IPS-NIHi7 (cell line): ENCODE measurements at regions not wholly inside any gene's neighbourhood (a gene's known extent, or its start where the extent isn't known, plus 50 kb on each side); places are given as distances from the start of the nearest gene placed in this dataset.

ENCODE experiments used
- DNase-seq: peaks from one replicate; pipeline ENCODE4 v3.0.0; 2012; ENCODE audit warnings: mixed read lengths; ENCODE audit errors: extremely low spot score

DNA sequence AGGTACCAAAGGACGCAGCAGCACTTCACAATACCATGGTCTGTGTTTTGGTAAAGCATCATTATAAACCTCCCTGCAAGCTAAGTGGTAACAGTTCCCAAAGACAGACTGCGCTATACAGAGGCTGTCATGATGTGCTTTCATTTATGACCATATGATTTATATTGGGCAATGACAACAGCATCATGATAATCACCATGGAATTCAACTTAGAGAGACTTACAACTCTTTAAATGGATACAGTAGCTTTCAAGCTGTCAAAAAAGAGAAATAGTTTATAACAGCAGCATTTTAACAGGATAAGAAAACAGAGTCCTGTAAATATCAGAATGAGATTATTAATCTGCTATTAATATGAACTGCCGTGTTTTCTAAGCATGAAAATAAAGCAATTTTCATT is 341.7 kb downstream of the GPR37 start:
- DNase-seq = no peak

DNA sequence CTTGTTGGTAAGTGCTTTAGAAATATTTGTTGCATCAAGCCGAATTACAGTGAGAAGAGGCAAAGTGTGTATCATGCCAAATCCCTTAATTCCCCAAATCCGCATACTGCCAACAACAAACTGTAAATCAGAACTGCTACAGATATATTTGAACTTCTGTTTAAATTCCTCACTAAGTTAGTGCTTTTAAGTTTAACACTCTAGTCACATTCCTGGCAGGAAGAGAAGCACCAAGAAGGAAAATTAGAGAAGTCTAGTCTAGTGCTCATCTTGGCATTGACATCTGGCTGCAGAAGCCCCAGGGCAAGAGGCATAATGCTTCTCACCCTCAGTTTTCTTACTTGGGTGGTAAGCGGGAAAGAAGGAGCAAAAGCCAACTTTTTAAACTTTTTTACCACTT is 343.5 kb downstream of the GPR37 start:
- DNase-seq = no peak

DNA sequence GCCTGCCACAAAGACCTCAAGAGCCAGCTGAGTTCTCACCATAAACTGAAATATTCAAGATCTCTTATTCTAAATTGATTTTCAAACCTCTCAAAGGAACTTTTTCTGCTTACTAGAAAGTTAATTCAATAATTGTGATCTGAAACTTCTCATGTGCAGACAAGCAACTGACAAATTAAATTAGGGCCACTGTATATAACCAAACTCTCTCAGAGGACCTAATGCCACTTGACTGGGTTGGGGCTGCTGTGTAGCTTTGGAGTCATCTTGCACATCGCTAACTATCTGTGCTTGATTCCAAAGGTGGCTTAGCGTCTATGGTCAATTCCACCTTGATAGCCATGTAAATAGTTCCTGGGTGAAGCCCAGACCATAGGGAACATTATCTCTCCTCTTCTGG is 345.2 kb downstream of the GPR37 start:
- no peak for DNase-seq

DNA sequence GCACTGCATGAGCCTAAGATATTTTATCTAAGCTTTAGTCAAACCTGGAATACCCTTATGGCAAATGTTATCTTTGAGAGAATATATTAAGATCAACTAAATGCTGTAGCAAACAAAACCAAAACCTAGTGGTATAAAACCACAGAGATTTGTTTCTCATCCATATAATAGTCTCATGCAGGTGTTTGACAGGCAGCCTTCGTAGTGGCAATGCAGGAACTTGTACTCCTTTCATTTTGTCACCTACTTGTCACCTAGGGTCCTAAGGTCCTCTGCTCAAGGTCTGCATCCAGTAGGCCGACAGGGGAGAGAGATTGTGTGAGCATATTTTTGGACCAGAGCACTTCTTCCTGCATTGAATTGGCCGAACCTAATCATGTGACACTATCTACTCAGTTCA is 352.6 kb downstream of the GPR37 start:
- no peak for DNase-seq

DNA sequence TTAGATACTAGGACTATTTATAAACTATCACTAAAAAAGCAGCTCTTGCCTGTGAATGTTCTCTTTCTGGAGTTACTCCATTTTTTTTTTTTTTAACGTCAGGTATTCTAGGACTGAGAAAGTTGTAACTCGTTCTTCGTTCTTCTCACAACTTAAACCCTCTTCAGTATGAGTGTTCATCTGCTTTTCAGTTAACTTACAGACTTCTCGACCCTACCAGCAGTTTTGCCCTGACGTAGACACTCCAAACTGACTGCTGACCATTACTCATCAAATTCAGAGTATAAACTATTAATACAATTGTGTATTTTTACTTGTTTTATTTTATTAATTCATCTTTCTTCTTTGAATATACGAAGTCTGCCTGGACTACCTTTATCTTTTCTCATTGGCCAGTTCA is 353.1 kb downstream of the GPR37 start:
- no peak for DNase-seq

DNA sequence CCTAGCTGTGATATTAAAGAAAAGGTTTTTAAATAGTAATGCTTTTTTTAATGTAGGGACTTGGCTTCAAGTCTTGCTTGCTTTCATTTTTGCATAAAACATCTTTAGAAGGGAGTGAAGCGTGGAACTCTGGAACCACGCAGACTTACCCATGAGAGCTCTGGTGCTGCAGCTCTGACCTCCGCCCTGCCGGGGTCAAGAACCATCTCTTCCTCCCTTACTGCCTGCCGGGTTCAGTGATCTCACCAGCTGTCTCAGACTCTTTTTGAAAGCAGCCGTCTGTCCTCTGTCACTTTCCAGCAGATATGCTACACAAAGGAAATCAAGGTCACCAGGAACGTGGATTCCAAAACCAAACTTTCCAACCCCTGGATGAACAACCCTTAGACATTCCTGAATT is 353.8 kb downstream of the GPR37 start:
- no peak for DNase-seq

DNA sequence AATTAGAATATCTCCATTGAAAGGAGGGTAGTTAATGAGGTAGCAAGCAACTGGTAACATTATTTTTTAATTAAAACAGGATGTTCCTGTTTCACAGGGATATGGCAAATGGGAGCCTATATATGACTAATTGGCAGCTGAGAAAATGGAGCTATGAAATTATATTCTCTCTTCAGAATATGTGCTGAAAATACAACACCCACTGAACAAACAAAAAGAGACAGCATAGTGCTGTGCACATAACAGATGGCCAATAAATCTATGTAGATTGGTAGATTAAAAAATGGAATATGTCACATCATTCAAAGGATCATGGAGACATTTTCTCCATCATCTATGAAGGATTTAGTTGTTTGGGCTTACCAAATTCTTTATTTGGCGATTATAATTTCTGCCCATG is 362.0 kb downstream of the GPR37 start:
- DNase-seq = no peak

DNA sequence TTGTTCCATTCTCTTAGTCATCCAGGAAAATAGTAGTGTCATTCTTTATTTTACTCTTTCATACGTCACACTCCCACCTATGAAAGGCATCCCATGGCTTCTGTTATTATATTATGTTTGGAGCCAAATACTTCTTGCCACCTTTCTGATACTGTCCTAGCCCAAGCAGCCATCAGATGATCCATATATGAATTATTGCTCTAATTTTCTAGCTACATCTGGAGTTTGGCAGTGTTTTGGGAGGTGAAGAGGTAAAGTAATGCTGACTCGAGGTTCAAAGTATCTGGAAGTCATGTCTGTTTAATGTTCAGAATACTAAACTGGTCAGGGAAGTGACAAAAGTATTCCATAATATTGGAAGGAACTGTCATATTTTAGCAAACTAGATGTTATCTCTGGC is 362.5 kb downstream of the GPR37 start:
- DNase-seq = no peak

DNA sequence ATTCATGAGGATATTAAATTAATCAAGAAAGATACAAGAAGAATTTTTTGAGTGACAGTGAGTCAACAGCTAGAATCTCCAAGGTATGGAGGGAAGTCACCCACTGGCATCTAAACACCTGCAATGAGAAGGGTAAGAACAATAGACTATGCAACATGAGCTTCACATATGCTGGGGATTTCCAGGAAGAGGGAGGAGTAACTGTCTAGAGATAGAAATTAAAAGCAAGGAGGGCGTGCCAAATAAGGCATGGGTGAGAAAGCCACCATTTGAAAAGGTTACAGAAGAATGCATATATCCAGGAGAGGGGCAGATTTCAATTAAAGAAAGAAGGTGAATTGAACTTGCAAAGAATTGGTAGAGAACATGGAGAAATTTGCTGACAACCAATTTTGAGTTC is 365.7 kb downstream of the GPR37 start:
- DNase-seq = no peak

DNA sequence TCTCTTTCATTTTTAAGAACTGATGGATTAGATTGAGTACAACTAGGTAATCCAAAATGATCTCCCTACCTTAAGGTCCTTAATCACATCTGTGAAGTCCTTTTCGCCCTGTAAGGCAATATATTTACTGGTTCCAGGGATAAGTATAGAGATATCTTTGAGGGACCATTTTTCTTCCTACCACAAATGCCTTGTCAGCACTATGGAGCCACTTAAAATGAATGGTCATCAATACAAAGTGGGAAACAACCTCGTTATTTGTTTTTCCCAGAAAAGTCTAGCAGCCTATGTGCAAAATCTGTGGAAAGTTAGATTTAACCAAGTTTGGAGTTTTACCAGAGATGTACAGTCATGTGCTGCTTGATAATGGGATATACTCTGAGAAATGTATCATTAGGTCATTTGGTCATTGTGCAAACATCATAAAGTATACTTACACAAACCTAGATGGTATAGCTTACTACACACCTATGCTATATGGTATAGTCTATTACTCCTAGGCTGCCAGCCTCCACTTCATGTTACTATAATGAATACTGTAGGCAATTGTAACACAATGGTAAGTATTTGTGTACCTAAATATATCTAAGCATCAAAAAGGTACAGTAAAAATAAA is 366.2 kb upstream of the TMEM229A start:
- no peak for DNase-seq

DNA sequence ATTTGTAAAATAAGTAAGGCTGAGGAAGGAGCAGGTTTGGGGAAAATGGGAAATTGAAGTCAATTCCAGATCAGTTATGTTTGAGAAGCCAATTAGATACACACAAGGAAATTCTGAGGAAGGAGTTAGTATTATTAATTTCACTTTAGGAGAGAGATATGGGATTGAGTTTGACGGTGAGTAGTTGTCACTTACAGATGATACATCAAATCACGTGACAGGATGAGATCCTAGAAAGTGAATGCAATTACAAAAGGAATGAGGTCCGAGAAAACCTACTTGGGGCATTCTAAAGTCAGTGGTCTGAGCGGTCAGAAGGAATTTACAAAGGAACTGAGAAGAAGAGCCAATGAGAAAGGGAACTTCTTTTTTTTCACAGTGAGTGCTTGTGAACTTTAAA is 364.3 kb upstream of the TMEM229A start:
- no peak for DNase-seq

DNA sequence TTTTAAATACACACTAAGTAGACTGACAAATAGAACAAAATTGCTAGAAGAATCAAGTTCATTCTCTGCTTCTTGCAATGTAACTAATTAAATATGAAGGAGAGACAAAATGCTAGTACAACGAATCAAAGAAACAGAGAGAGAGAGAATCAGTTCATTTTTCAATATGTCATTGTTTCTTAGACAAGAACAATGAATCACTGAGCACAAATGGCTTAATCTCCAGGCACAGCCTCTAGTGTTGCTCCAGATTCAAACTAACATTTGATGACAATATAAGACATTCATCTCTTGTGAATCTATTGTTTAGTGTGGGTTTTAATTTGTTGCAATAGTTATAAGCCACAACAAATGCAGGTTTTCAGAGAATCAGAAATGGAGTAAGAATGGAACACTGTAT is 357.4 kb upstream of the TMEM229A start:
- no peak for DNase-seq

DNA sequence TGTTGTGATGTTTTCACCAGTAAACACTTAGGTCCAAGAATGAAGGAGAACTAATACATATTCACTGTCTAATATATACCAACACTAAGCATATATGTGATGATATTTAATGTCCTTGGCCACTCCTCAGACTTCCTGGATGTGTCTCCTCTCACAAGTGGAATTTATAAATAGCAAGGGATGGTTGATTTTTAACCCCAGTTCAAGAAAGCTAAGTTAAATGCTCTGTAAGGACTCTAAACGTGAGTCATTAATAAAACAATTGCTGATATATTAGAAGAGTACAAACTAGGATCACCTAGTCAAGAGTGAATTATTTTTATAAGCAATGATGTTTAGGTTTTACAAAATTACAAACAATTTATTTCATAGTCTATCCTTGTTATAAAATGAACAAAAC is 355.9 kb upstream of the TMEM229A start:
- DNase-seq = no peak

DNA sequence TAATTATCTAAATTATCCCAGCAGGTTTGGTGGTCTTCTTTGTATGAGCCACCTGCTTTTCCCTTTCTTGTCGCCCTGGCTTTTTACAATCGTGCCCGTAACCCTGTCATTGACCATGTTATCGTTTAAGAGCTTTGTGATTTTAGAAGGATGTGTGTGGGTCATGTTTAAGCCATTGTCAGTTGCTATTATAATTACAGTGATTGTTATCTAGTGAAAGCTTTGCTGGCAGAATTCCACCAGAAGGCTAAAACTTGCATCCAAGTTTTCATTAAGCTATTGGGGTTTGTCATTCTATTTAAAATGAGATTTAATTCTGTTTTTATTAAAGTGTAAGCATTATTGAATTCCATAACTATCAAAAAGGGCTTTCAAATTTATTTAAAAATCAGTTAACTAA is 354.2 kb upstream of the TMEM229A start:
- DNase-seq = no peak

DNA sequence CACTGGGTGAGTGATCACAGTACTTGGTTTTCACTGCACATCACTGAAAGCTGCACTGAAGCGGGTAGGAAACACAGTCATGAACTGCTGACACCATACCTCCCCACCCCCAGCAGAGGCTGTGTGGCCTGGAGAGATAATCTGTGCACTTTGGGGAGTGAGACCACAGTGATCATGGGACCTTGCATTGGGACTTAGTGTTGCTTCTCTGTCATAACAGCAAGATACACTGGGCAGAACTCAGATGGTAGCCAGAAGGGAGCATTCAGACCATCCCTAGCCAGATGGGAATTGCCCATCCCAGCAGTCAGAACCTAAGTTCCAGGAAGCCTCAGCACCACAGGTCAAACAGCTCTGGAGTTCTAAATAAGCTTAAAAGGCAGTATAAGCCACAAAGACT is 346.4 kb upstream of the TMEM229A start:
- no peak for DNase-seq

DNA sequence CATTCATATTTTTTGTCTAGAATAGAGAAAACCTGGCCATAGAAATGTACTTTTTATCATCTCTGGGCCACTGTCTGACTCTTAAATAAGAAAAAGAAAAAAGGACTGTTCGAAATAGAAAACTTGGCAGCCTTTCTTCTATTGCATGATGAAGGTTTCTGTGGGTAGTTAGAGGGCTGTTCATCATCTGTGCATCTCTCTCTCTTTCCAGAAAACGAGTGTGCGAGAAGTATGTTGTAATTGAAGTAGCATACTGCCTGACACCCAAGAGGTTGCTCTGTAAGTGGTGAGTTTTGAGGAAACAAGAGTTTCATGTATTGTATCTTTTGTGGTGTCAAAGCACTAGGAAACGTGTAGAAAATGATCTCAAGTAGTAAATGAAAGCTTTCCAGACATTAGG is 343.2 kb upstream of the TMEM229A start:
- DNase-seq = no peak

DNA sequence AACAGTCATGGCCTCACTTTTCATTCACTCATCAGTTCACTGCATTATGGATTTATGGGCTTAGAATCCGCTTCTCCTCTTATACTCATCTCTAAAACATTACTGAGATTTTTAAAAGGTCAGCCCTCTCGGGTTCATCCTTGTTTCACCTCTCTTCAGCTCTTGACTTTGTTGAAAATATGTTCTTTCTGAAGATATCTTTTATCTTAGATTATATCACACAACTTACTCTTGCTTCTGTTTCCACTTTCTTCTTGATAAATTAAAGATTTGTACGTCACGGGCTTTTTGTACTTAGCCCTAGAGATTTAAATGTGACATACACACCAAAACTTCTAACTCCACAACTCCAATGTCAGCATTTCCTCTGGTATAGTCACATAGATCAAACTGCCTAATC is 342.5 kb upstream of the TMEM229A start:
- no peak for DNase-seq

DNA sequence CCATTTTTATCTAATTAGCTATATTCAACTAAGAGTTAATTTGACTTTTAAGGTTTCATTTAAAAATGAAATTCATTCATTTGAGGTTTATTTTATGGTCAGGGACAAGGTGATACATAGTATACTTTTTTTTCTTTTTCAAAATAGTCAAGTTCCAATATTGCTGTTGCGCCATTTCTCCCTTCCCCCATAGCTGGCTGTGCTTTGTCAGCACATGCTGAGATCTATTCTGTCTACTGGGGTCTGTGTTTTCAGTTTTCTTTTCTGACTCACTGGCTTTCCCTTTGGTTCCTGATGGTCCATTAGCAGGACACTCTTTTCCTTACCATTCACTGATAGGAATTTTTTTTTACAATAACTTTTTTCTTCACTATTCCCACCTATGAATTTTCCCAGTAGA is 336.4 kb upstream of the TMEM229A start:
- DNase-seq = peak; percentile 14

DNA sequence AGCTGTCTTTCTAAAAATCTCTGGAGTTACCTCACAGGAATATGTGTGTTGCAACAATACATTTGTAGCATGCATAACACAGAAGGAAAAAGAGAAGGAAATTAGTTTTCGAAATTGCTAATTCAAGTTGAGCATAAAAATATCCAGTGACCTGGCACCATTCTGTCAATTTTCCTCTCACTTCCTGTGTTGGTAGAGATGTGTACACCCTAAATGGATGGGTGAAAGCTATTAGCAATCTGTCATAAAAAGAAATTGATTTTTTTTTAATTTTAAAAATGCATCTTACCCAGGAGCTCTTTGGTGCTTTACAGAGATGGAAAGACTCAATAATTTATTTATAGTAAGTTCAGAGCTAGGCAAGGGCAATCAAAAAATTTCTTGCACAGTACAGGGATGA is 333.3 kb upstream of the TMEM229A start:
- DNase-seq = no peak

DNA sequence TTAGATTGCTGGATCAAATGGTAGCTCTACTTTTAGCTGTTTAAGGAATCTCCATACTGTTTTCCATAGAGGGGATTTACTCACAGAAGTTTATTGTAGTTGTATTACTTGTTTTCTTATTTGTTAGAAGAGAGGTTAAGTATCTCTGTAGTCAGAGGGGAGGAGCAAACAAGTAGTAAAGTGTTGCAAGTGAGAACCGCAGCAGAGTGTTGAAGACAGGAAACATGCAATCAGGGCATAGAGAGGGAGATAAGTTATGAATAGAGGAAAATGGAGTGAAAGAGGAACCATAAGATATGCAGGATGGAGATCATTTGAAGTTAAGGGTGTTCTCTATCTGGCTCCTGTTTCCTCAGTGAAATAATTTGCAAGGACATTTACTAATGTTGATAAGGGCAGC is 331.4 kb upstream of the TMEM229A start:
- DNase-seq = no peak

DNA sequence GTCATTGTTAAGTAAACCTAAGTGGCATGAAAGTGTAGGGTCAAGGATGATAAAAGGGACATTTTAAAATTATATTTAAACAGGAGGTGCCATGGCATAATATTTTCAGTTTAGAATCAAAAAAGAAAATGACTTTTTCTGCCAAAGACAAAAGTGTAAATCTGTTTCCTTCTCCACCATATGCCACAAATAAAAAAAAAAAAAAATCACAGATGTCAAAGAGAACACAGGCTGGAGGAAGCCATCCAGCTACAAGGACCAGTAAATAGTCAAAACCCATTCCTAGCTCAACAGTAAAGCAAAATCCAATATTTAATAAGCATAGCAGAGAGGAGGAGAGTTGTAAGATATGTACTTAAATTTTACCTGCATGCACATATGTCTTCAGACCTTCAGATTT is 321.3 kb upstream of the TMEM229A start:
- DNase-seq = no peak

DNA sequence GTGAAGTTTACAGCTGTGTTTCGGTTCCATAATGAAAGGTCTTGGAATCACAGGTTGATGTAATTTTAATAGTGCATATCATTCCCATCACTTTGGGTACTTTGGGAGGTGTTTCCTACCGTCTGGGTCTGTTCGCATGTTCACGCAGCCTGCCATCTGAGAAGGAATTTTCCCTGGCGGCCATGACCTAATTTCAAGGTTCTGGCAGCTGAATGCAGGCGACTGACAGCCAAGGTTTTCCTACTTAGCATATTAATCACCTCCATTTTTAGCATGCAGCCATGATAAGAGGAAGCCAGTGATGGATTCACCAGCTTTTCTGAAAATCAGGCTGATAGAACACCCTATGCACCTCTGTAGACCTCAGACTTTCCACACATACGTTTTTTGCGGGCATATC is 319.1 kb upstream of the TMEM229A start:
- DNase-seq = no peak

DNA sequence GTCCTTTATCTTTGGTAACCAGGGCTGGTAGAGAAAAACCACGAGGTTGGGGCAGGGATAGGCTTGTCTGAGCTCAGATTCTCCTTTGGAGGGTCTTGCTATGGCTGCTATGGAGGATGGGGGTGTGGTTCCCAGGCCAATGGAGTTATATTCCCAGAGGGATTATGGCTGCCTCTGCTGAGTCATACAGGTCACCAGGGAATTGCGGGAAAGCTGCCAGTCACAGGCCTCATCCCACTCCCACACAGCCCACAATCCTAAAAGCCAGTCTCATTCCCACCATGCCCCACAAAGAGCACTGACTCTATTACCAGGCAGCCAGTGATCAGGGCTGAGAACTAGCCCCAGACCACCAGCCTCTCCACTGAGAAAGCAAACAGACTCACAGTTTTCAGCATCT is 316.6 kb upstream of the TMEM229A start:
- DNase-seq = no peak

DNA sequence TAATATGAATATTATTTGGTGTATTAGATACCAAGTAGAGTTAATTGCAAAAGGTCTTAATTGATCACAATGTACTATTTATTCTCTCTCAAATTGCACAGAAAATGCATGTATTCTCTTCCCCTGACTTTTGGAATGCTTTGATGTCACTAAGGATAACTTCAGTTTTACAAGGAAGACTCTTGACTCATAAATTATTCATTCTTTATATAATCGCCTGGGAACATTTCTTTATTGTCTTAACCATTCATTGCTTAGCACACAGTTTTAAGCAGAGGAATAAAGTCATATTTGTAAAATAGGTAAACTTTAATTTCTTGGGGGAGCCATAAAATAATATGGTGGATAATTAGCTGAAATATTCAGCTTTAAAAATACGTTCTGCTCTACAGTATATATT is 306.0 kb upstream of the TMEM229A start:
- DNase-seq = no peak
